HL-60 (cell line): ENCODE measurements at regions not wholly inside any gene's neighbourhood (a gene's known extent, or its start where the extent isn't known, plus 50 kb on each side); places are given as distances from the start of the nearest gene placed in this dataset.

Source experiments
- CTCF ChIP-seq: IDR thresholded peaks from one replicate; pipeline ENCODE4 v1.5.1; 2011; ENCODE audit warnings: low read length, control low read depth, inconsistent platforms; ENCODE audit not compliant: insufficient read depth
- POLR2AphosphoS5 ChIP-seq: IDR thresholded peaks from 2 replicates; pipeline ENCODE4 v1.6.1; 2012; ENCODE audit warnings: low read depth
- SPI1 ChIP-seq: IDR thresholded peaks from 2 replicates; pipeline ENCODE4 v1.6.1; 2012; ENCODE audit warnings: low read depth, mild to moderate bottlenecking, borderline replicate concordance
- TF ChIP-seq, protein P1 (sequence below): IDR thresholded peaks from 2 replicates; pipeline ENCODE4 v1.6.1; 2012; ENCODE audit warnings: low read depth; ENCODE audit not compliant: insufficient replicate concordance

DNA sequence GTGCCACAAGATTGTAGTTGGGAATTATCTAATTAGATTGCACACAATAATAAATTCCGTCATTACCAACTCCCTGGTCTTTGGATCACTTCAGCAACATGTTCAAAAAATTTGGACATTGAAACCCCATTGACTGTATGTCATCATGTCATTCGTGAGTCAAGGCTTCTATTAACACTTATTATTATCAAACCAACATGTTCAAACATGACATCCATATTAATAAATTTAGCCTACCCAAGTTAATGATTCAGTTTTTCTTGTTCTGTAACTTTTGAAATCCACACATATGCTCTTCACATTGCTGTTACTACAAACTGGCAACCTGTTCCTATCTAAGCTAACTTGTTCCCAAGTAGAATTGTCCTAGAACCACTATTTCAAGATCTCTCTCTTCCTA, 1142.7 kb upstream of the SLC39A10 start:
- TF ChIP-seq CTCF = no peak
- TF ChIP-seq, protein P1, sequence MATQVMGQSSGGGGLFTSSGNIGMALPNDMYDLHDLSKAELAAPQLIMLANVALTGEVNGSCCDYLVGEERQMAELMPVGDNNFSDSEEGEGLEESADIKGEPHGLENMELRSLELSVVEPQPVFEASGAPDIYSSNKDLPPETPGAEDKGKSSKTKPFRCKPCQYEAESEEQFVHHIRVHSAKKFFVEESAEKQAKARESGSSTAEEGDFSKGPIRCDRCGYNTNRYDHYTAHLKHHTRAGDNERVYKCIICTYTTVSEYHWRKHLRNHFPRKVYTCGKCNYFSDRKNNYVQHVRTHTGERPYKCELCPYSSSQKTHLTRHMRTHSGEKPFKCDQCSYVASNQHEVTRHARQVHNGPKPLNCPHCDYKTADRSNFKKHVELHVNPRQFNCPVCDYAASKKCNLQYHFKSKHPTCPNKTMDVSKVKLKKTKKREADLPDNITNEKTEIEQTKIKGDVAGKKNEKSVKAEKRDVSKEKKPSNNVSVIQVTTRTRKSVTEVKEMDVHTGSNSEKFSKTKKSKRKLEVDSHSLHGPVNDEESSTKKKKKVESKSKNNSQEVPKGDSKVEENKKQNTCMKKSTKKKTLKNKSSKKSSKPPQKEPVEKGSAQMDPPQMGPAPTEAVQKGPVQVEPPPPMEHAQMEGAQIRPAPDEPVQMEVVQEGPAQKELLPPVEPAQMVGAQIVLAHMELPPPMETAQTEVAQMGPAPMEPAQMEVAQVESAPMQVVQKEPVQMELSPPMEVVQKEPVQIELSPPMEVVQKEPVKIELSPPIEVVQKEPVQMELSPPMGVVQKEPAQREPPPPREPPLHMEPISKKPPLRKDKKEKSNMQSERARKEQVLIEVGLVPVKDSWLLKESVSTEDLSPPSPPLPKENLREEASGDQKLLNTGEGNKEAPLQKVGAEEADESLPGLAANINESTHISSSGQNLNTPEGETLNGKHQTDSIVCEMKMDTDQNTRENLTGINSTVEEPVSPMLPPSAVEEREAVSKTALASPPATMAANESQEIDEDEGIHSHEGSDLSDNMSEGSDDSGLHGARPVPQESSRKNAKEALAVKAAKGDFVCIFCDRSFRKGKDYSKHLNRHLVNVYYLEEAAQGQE = no peak
- no peak for TF ChIP-seq POLR2AphosphoS5
- no peak for TF ChIP-seq SPI1
